Thyroid gland (tissue), 4 donors: ENCODE measurements at regions not wholly inside any gene's neighbourhood (a gene's known extent, or its start where the extent isn't known, plus 50 kb on each side); places are given as distances from the start of the nearest gene placed in this dataset.

Experiments used
- DNase-seq, 2 donors: peaks; one replicate each; pipeline ENCODE4 v3.0.0-alpha.2; 2019
- H3K27ac ChIP-seq, 3 donors: fragments of 200-600 bp; sonication (generic); 1 replicate in 2 of 3; 2 replicates in 1 of 3; pipeline ENCODE4 v1.5.1; 2016 to 2019; ENCODE audit warnings: mild to moderate bottlenecking in 1 of 3, moderate library complexity in 1 of 3
- H3K27me3 ChIP-seq: fragments of 200-600 bp; sonication (generic); one replicate; pipeline ENCODE4 v1.5.1; 2019
- H3K36me3 ChIP-seq, 2 donors: fragments of 200-600 bp; sonication (generic); one replicate each; pipeline ENCODE4 v1.5.1; 2016 to 2019
- H3K4me1 ChIP-seq, 2 donors: fragments of 200-600 bp; sonication (generic); one replicate each; pipeline ENCODE4 v1.5.1; 2017 to 2019
- H3K4me3 ChIP-seq, 3 donors: fragments of 200-600 bp; sonication (generic); replicated peaks in 1 of 3; 1 replicate in 2 of 3; 2 replicates in 1 of 3; pipeline ENCODE4 v1.5.1; 2016; ENCODE audit warnings: mild to moderate bottlenecking in 1 of 3
- H3K9me3 ChIP-seq: fragments of 200-600 bp; sonication (generic); one replicate; pipeline ENCODE4 v1.5.1; 2017
- POLR2A ChIP-seq, 2 donors: fragments of 450-650 bp; IDR thresholded peaks; one replicate each; pipeline ENCODE4 v1.6.1; 2017; ENCODE audit warnings: antibody characterized with exemption in 2 of 2, mild to moderate bottlenecking in 2 of 2, moderate library complexity in 1 of 2
- whole genome bisulfite sequencing, 2 donors: methylation state at CpG; one replicate each; pipeline ENCODE4 v1.1.5; 2017; 5-methylcytosine and 5-hydroxymethylcytosine counted together
- intact Hi-C: fragments of 100-400 bp; cut with DNase I; formaldehyde crosslinking; loops from one replicate; pipeline ENCODE4 v1.15.1; 2023
- TF ChIP-seq, protein P1 (sequence below), 6 experiments: fragments of 200-600 bp in 3 of 6; fragments of 450-650 bp in 3 of 6; sonication (generic) in 3 of 6; IDR thresholded peaks; one replicate each; pipeline ENCODE4 v1.5.1; 2016 to 2019; ENCODE audit warnings: antibody characterized with exemption in 6 of 6, mild to moderate bottlenecking in 2 of 6, inconsistent platforms in 1 of 6, moderate library complexity in 1 of 6

DNA sequence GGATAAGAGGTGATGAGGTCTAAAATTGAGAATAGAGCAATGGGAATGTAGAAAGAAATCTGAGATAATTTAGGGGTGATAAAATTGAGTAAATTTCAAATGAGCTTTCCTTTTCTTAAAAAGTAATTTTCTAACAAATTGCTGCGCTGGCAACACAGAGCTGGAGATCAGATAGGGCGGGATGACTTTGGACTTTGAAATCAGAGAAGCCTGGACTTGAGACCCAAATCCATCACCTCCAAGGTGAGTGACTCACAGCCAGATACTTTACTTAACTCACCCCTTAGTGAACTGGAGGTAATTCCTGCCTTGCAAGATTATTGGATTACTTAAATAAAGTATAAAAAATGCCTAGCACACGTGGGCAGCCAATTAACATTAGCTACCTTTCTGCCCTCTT lies 80.8 kb downstream of the P2RY1 start:
- no peaks in the 10 kb centered on the region for H3K36me3 ChIP-seq
- 74 to 77% methylated on average over 3 of the region's 3 CpGs for WGBS, 2 donors
- no peaks in the 10 kb centered on the region for H3K27me3 ChIP-seq
- TF ChIP-seq, protein P1, sequence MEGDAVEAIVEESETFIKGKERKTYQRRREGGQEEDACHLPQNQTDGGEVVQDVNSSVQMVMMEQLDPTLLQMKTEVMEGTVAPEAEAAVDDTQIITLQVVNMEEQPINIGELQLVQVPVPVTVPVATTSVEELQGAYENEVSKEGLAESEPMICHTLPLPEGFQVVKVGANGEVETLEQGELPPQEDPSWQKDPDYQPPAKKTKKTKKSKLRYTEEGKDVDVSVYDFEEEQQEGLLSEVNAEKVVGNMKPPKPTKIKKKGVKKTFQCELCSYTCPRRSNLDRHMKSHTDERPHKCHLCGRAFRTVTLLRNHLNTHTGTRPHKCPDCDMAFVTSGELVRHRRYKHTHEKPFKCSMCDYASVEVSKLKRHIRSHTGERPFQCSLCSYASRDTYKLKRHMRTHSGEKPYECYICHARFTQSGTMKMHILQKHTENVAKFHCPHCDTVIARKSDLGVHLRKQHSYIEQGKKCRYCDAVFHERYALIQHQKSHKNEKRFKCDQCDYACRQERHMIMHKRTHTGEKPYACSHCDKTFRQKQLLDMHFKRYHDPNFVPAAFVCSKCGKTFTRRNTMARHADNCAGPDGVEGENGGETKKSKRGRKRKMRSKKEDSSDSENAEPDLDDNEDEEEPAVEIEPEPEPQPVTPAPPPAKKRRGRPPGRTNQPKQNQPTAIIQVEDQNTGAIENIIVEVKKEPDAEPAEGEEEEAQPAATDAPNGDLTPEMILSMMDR (IDR thresholded peaks at IDR 0.05) = no peak
- TF ChIP-seq POLR2A (IDR thresholded peaks at IDR 0.05) = no peak
- intact Hi-C loops = no loop called here
- no peaks in the 10 kb centered on the region for H3K9me3 ChIP-seq
- H3K4me1 ChIP-seq = peaks cover 0 to 6% of the 10 kb centered on the region in 2 donors
- H3K4me3 ChIP-seq = no peak overlapping the region
- H3K27ac ChIP-seq = no peak overlapping the region
- DNase-seq = no peak

DNA sequence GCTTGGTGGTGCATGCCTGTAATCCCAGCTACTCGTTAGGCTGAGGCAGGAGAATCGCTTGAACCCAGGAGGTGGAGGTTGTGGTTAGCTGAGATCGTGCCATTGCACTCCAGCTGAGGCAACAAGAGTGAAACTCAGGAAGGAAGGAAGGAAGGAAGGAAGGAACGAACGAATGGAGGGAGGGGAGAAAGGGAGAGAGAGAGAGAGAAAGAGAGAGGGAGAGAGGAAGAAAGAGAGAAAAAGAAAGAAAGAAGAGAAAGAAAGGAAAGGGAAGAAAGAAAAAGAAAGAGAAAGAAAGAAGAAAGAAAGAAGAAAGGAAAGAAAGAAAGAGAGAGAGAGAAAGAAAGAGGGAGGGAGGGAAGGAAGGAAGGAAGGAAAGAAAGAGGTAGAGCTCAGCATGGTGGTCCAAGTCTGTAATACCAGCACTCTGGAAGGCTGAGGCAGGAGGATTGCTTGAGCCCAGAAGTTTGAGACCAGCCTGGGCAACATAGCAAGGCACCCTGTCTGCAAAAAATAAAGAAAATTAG lies 81.9 kb downstream of the P2RY1 start:
- intact Hi-C loops = no loop called here
- Histone ChIP-seq H3K4me1 (no peaks in the 10 kb centered on the region), H3K27ac (no peak overlapping the region), H3K27me3 (no peaks in the 10 kb centered on the region), H3K4me3 (no peak overlapping the region), H3K9me3 (no peaks in the 10 kb centered on the region), H3K36me3 (no peaks in the 10 kb centered on the region)
- TF ChIP-seq, protein P1 (IDR thresholded peaks at IDR 0.05) = no peak
- TF ChIP-seq POLR2A (IDR thresholded peaks at IDR 0.05) = no peak
- 87% methylated on average over 5 of the region's 5 CpGs for WGBS, 2 donors
- no peak for DNase-seq

DNA sequence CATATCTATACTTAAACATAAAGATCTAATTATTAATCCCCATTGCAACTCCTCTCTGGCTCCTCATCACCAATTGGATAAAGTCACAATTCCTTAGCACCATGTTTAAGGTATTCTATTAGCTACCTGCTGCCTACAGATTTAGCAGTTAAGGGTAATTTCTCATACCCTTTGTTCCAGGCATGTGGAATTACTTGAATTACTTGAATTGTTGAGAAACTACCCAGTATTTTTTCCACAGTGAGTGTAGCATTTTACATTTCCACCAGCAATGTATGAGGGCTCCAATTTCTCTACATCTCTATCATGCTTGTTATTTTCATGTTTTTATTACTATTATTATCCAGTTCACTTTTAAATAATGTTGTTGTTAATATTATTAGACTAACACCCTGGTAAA lies 86.4 kb downstream of the P2RY1 start:
- intact Hi-C loops = no loop called here
- Histone ChIP-seq H3K9me3 (no peaks in the 10 kb centered on the region), H3K27ac (no peak overlapping the region), H3K4me3 (no peak overlapping the region), H3K27me3 (no peaks in the 10 kb centered on the region), H3K36me3 (no peaks in the 10 kb centered on the region), H3K4me1 (no peaks in the 10 kb centered on the region)
- DNase-seq = no peak
- no peak for TF ChIP-seq POLR2A (IDR thresholded peaks at IDR 0.05)
- TF ChIP-seq, protein P1 (IDR thresholded peaks at IDR 0.05) = no peak

DNA sequence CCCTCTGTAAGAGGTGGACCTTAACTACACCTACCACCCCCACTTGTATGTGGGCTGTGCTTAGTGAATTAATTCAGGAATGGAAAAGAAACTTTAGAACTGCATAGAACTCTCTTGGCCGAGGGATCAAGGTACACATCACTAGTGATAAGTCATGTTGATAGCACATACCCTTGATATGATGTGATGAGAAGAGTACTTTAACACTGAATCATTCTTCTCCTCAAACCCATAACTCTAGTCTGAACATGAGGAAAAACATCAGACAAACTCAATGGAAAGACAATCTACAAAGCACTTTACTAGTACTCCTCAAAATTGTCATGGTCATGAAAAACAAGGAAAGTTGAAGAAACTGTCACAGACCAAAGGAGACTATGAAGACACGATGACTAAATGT lies 87.6 kb downstream of the P2RY1 start:
- no peaks in the 10 kb centered on the region for H3K9me3 ChIP-seq
- H3K36me3 ChIP-seq = no peaks in the 10 kb centered on the region
- no peak overlapping the region for H3K4me3 ChIP-seq
- no peak for TF ChIP-seq POLR2A (IDR thresholded peaks at IDR 0.05)
- H3K4me1 ChIP-seq = no peaks in the 10 kb centered on the region
- intact Hi-C loops = no loop called here
- DNase-seq = no peak
- no peak overlapping the region for H3K27ac ChIP-seq
- H3K27me3 ChIP-seq = no peaks in the 10 kb centered on the region
- WGBS, 2 donors = 82 to 86% methylated on average over 2 of the region's 2 CpGs

DNA sequence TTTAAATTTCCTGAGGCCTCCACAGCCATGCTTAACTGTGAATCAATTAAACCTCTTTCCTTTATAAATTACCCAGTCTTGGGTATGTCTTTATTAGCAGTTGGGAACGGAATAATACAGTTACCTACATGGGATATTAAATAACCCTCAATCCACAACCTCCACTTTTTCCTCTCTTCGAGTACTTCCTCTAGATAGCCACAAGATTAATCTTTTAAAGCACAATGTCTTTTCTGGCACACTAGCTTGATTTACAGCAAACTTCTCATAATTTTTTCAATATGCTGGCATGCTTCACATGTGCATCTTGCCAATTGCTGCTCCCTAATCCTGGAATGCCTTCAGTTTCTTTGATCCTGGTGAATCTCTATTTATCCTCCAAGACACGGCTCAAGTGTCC lies 92.2 kb downstream of the P2RY1 start:
- H3K4me3 ChIP-seq = no peak overlapping the region
- no peak for DNase-seq
- intact Hi-C loops = no loop called here
- H3K36me3 ChIP-seq = no peaks in the 10 kb centered on the region
- H3K9me3 ChIP-seq = no peaks in the 10 kb centered on the region
- WGBS, 2 donors = 74 to 85% methylated on average over 3 of the region's 3 CpGs
- no peak overlapping the region for H3K27ac ChIP-seq
- no peaks in the 10 kb centered on the region for H3K4me1 ChIP-seq
- TF ChIP-seq, protein P1 (IDR thresholded peaks at IDR 0.05) = no peak
- no peak for TF ChIP-seq POLR2A (IDR thresholded peaks at IDR 0.05)
- no peaks in the 10 kb centered on the region for H3K27me3 ChIP-seq

DNA sequence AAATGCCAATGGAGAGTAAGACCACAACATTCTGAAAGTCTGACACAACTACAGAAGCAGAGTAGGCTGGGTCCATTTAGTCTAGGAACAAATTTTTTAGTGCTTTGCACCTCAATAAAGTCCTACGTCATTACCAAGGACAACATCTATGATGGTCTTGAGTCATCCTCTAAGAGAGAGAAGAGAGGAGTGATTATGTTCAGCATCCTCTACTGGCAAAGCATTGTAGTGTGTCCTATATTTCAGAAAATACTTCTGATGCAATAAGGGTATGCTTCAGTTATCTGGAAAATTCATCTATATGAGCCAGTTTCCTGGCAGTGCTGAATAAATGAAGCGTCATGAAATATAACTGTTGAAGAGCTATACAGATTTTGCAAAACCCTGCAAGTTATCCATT lies 95.6 kb downstream of the P2RY1 start:
- intact Hi-C loops = no loop called here
- no peak for TF ChIP-seq POLR2A (IDR thresholded peaks at IDR 0.05)
- TF ChIP-seq, protein P1 (IDR thresholded peaks at IDR 0.05) = no peak
- H3K27me3 ChIP-seq = no peaks in the 10 kb centered on the region
- H3K9me3 ChIP-seq = no peaks in the 10 kb centered on the region
- H3K36me3 ChIP-seq = no peaks in the 10 kb centered on the region
- no peaks in the 10 kb centered on the region for H3K4me1 ChIP-seq
- H3K4me3 ChIP-seq = no peak overlapping the region
- DNase-seq = no peak
- WGBS, 2 donors = 89 to 90% methylated on average over 2 of the region's 2 CpGs
- no peak overlapping the region for H3K27ac ChIP-seq
